NCI-H82 (cell line): ENCODE measurements at regions not wholly inside any gene's neighbourhood (a gene's known extent, or its start where the extent isn't known, plus 50 kb on each side); places are given as distances from the start of the nearest gene placed in this dataset.
A peak's percentile ranks its signal among the peaks of the same experiment; 100 is the strongest.

Experiments used
- DNase-seq: peaks from one replicate; lab custom pipeline; 2025; lab: John Stamatoyannopoulos, UW

- DNase-seq: no peak
These were observed 607.5 kb upstream of the SLC39A10 start for GRCh38 chr2:195049372-195050031.

GRCh38 chr2:195047955-195048354 is 609.1 kb upstream of the SLC39A10 start:
- no peak for DNase-seq

- DNase-seq: no peak
These were observed 612.2 kb upstream of the SLC39A10 start for GRCh38 chr2:195044801-195045200.

- no peak for DNase-seq
These were observed 618.9 kb upstream of the SLC39A10 start for GRCh38 chr2:195038153-195038552.

- DNase-seq: no peak
These were observed 620.0 kb upstream of the SLC39A10 start for GRCh38 chr2:195037045-195037444.

GRCh38 chr2:195031411-195031810 is 625.6 kb upstream of the SLC39A10 start:
- no peak for DNase-seq

GRCh38 chr2:195029804-195030654 is 627.0 kb upstream of the SLC39A10 start:
- DNase-seq: peak; percentile 3

- peak; percentile 11 for DNase-seq
These were observed 629.1 kb upstream of the SLC39A10 start for GRCh38 chr2:195027947-195028346.

- no peak for DNase-seq
These were observed 630.8 kb upstream of the SLC39A10 start for GRCh38 chr2:195026261-195026660.

GRCh38 chr2:195022508-195022830 is 634.6 kb upstream of the SLC39A10 start:
- DNase-seq: no peak

- DNase-seq: no peak
These were observed 635.1 kb upstream of the SLC39A10 start for GRCh38 chr2:195021711-195022507.

GRCh38 chr2:195018462-195018861 is 638.6 kb upstream of the SLC39A10 start:
- DNase-seq: no peak

GRCh38 chr2:195017890-195018289 is 639.1 kb upstream of the SLC39A10 start:
- DNase-seq: peak; percentile 5

- peak; percentile 7 for DNase-seq
These were observed 640.2 kb upstream of the SLC39A10 start for GRCh38 chr2:195016841-195017240.

- peak; percentile 2 for DNase-seq
These were observed 647.8 kb upstream of the SLC39A10 start for GRCh38 chr2:195009202-195009601.

- no peak for DNase-seq
These were observed 650.2 kb upstream of the SLC39A10 start for GRCh38 chr2:195006856-195007255.

GRCh38 chr2:195003881-195004471 is 653.0 kb upstream of the SLC39A10 start:
- no peak for DNase-seq

GRCh38 chr2:195001924-195002323 is 655.1 kb upstream of the SLC39A10 start:
- DNase-seq: no peak

- DNase-seq: no peak
These were observed 657.3 kb upstream of the SLC39A10 start for GRCh38 chr2:194999771-195000170.

- no peak for DNase-seq
These were observed 664.4 kb upstream of the SLC39A10 start for GRCh38 chr2:194992648-194993047.

- DNase-seq: no peak
These were observed 671.8 kb upstream of the SLC39A10 start for GRCh38 chr2:194985258-194985657.

GRCh38 chr2:194962254-194962653 is 694.8 kb upstream of the SLC39A10 start:
- DNase-seq: no peak
